ENCODE measurements at regions not wholly inside any gene's neighbourhood (a gene's known extent, or its start where the extent isn't known, plus 50 kb on each side); places are given as distances from the start of the nearest gene placed in this dataset.
"Not testable (repeated sequence)": the region's sequence is repeated elsewhere in the genome, so short reads cannot be mapped to it uniquely, and the experiment has no call there.

GRCh38 chr4:31678356-31678755 is 958.2 kb downstream of the PCDH7 start:
- no peak for DNase-seq

- DNase-seq: no peak
Observed at GRCh38 chr4:31682796-31683195, 962.6 kb downstream of the PCDH7 start.

- DNase-seq: no peak
Observed at GRCh38 chr4:31687717-31688342, 967.7 kb downstream of the PCDH7 start.

GRCh38 chr4:31692399-31692940 is 972.3 kb downstream of the PCDH7 start:
- no peak for DNase-seq

- DNase-seq: no peak
Observed at GRCh38 chr4:31701256-31701655, 981.1 kb downstream of the PCDH7 start.

GRCh38 chr4:31702326-31702725 is 982.2 kb downstream of the PCDH7 start:
- no peak for DNase-seq

GRCh38 chr4:31714238-31714637 is 994.1 kb downstream of the PCDH7 start:
- DNase-seq: no peak

- DNase-seq: no peak
Observed at GRCh38 chr4:31715302-31715701, 995.1 kb downstream of the PCDH7 start.

- DNase-seq: no peak
Observed at GRCh38 chr4:31727030-31727429, 1006.9 kb downstream of the PCDH7 start.

- no peak for DNase-seq
Observed at GRCh38 chr4:31735004-31735403, 1014.8 kb downstream of the PCDH7 start.

GRCh38 chr4:31737419-31737818 is 1017.2 kb downstream of the PCDH7 start:
- DNase-seq: no peak

GRCh38 chr4:31741326-31741725 is 1021.2 kb downstream of the PCDH7 start:
- DNase-seq: no peak

GRCh38 chr4:31748382-31748781 is 1028.2 kb downstream of the PCDH7 start:
- no peak for DNase-seq

- DNase-seq: not testable (repeated sequence)
Observed at GRCh38 chr4:31750581-31750980, 1030.4 kb downstream of the PCDH7 start.

- DNase-seq: no peak
Observed at GRCh38 chr4:31755751-31756150, 1035.6 kb downstream of the PCDH7 start.

- no peak for DNase-seq
Observed at GRCh38 chr4:31768756-31769155, 1048.6 kb downstream of the PCDH7 start.

GRCh38 chr4:31783311-31783710 is 1063.1 kb downstream of the PCDH7 start:
- DNase-seq: no peak

GRCh38 chr4:31784558-31784957 is 1064.4 kb downstream of the PCDH7 start:
- DNase-seq: no peak

- no peak for DNase-seq
Observed at GRCh38 chr4:31787701-31788100, 1067.5 kb downstream of the PCDH7 start.

- DNase-seq: no peak
Observed at GRCh38 chr4:31788676-31789075, 1068.5 kb downstream of the PCDH7 start.

- no peak for DNase-seq
Observed at GRCh38 chr4:31791666-31792065, 1071.5 kb downstream of the PCDH7 start.

- DNase-seq: no peak
Observed at GRCh38 chr4:31793907-31794306, 1073.7 kb downstream of the PCDH7 start.

GRCh38 chr4:31797052-31797451 is 1076.9 kb downstream of the PCDH7 start:
- DNase-seq: not testable (repeated sequence)

GRCh38 chr4:31803526-31804195 is 1083.5 kb downstream of the PCDH7 start:
- DNase-seq: no peak

GRCh38 chr4:31807036-31807435 is 1086.9 kb downstream of the PCDH7 start:
- DNase-seq: no peak
